NOMO-1 treated with dmso at 0.1 percent for 144 hours (cell line): ENCODE measurements at regions not wholly inside any gene's neighbourhood (a gene's known extent, or its start where the extent isn't known, plus 50 kb on each side); places are given as distances from the start of the nearest gene placed in this dataset.

Experiments used
- DNase-seq: peaks from one replicate; lab custom pipeline; 2025; ENCODE audit not compliant: unreplicated experiment; lab: John Stamatoyannopoulos, UW

DNA sequence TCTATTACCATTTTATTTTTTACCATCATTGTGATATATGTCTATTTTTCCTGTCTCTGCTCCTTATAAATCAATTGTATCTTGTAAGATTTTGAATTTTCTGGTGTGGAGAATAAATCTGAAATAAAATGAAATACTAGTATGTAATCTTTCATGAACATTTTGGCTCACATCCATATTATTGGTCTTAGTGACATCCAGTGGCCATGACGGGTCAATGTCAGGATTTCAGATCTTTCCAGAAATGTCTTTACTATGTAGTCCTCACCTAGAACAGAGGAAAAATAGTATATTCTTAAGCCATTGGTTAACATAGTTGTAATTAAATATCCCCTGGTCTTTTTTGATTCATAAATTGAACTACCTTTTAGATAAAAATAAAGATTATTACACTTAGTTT is 109.8 kb upstream of the GPC6 start:
- DNase-seq = no peak

DNA sequence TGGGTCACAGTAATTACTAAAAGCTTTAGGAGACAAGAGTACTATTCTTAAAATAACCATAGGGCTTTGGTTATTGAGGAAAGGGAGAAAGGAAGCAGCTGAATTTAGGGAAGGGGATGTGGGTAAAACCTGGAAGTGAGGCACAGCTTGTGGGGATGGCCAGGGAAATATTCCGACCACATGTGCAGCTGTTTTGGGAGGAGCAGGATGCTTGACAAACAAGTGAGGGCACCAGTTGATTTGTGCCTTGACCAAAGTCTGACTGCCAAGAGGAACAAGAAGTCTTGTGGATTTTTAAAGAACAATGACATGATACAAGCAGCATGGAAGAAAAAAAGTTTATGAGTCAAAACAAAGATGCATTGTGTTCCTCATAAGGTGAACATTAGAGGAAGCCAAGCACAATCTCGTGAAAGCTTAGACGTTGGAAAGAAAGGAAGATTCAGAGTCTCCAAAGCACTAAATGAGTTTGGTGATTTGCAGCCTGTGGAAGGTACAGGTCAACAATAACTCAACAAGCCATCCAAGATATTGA is 108.5 kb upstream of the GPC6 start:
- DNase-seq = no peak

DNA sequence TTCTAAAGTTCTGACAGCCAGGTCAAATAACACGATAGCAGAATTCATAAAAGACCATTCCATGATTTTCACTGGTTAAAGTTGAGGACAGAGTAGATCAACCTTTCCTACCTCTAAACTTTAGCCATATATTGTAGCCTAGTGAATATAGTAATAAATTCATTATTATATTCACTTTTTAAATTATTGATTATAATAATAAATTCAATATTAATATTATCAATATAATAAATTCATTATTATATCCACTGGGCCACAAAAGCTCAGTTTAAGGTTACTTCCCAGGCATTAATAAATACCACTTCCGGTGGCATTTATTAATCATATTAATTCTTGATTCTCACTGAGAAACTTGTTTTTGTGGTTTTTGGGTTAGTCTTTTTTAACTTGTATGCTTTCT is 85.7 kb upstream of the GPC6 start:
- DNase-seq = no peak

DNA sequence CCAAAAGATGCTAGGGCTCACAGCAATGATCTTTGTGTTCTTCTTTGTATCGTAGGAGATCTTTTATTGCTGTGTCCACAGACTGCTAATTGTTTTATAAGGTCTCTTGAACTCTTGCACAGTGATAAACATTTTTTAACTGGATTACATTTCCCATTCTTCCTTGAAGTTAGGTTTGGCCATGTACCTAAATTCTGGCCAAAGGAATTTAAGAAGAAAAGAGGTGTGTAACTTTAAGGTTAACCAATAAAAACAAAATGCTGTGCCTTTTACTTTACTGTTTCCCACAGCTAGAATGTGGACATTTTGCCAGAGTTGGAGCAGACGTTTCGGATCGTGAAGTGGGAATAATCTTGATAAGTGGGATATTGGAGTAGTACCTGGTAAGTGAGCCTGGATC is 82.6 kb upstream of the GPC6 start:
- DNase-seq = no peak

DNA sequence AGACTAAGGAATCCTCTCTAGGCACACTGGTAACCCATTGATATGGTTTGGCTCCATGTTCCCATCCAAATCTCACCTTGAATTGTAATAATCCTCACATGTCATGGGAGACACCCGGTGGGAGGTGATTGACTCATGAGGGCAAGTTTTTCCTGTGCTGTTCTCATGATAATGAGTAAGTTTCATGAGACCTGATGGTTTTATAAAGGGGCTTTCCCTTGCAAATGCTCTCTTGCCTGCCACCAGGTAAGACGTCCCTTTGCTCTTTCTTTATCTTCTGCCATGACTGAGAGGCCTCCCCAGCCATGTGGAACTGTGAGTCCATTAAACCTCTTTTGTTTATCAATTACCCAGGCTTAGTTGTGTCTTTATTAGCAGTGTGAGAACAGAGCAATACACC is 81.4 kb upstream of the GPC6 start:
- no peak for DNase-seq

DNA sequence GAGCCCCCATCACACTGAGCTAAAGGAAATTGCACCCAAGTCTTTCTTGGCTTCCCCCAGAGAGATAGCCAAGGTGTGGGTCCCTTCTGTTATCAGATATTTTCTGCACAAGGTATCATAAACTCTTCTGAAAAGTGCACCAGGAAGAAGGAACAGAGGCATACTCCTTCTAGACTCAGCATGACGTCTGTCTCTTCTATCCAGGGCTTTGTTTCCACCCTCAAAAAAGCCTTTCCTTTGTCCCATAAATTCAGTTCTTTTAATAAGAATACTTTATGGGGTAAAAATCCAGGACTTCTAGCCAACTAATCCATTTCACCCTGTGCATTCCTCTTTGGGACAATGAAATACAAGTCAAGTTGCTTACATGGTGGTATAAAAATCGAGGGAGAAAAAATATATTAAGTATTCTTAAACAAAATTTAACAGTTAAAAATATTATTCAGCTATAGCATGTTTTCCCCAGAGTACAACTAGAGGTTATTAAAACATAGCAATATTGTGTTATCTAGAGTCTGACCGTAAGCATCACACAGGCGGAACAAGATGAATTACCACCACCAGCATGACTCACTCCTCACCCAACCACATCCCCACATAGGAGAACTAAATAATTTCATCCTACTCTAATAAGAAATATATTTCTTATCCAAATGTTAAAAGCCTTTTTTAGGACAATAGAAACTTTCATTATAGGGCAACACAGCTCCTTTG is 79.9 kb upstream of the GPC6 start:
- peak; percentile 35 for DNase-seq

DNA sequence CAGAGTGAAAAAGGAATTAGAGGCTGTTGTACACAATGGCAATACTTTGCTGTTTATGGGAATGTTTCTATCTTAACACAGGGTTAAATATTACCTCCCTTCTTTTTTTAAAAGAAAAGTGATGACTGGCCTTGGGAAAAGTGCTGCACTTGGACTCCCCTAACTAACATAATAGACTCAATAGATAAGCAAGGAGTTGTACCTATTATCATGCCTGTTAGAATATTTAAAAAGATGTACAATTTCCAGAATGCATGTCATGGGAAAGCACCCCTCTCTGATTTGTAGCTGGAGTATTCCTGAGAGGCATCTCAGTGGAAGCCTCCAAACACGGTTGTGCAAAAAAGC is 79.3 kb upstream of the GPC6 start:
- DNase-seq = no peak

DNA sequence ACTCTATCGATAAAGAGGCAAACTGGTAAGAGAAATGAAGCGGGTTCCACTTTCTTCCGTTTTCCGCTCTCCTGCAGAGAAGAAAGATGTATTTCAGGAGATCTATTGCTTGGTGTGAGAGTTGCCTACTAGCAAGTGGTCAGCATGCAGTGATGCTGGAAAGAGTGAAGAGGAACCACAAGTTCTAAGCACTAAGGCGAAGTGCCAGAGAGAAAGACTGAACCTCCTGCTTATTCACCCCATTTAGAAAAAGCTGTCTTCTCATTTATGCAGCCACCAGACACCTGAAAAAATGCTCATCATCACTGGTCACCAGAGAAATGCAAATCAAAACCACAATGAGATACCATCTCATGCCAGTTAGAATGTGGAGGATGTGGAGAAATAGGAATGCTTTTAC is 78.7 kb upstream of the GPC6 start:
- DNase-seq = no peak

DNA sequence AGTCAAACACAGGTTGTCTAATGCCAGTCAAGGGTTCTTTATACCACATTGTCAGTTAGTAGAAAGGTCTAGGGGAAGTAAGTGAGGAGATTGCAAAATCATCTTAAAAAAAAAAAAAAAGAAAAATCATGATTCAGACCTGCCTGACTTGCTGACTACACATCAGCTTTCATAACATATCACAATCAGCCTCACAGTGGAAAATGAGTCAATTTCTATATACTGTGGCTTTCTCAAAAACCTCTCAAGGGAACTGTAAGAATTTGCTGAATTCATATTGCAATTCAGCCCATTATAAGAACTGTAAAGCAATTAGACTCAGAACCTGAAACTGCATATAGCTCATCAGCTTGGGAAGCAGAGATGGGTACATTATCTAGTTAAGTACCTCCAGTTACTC is 75.3 kb upstream of the GPC6 start:
- DNase-seq = peak; percentile 68

DNA sequence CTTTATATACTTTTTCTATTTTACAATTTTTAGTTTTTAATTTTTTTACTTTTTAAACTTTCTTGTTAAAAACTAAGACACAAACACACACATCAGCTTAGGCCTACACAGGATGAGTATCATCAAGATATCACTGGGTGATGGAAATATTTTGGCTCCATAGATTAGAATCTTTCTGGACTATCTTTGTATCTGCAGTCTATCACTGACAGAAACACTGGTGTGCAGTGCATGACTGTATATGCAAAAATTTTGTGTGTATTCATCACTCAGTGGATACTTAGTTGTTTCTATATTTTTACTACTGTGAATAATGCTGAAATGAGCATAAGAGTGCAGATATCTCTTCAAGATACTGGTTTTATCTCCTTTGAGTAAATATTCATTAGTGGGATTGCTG is 68.0 kb upstream of the GPC6 start:
- no peak for DNase-seq

DNA sequence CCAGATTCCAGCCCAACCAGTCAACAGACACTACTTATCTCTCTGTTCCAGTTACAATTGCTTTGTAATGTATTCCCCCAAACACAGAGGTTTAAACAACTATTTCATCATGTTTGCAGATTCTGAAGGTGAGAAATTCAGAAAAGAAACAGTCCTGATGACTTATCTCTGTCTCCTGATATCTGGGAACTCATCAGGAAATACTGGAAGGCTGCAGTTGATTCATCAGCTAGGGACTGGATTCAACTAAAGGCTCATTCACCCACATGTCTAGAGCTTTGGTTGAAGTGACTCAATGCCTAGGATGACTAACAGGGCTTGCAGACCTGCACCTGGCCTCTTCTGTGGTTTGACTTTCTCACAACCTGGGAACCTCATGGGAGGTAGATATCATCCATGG is 56.6 kb upstream of the GPC6 start:
- no peak for DNase-seq

DNA sequence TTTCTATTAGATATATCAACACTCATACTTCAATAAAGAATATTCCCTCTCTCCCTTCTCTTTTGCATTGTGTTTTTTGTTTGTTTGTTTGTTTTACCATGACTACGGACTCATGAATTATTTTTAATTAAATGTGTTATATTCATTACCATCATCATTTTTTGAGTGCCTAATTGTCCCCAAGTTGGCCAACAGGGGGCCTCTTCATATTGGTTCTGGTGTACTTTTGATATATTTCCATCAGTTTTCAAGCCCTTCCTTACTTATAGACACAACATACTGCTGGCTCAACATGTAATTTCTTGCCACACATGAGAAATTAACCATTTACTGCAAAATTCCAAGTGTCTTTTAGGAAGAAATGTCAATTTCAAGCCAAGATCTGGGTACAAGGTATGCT is 54.5 kb upstream of the GPC6 start:
- DNase-seq = no peak

DNA sequence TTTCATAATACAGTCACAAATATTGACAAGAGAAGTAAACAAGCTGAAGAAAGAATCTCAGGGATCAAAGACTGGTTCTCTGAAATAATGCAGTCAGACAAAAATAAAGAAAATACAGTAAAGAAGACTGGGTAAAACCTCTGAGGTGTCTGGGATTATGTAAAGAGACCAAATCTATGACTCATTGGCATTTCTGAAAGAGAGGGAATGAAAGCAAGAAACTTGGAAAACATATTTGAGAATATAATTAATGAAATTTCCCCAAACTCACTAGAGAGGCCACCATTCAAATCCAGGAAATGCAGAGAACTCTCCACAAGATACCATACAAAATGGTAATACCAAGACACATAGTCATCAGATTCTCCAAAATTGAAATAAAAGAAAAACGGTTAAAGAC is 53.0 kb upstream of the GPC6 start:
- DNase-seq = no peak

DNA sequence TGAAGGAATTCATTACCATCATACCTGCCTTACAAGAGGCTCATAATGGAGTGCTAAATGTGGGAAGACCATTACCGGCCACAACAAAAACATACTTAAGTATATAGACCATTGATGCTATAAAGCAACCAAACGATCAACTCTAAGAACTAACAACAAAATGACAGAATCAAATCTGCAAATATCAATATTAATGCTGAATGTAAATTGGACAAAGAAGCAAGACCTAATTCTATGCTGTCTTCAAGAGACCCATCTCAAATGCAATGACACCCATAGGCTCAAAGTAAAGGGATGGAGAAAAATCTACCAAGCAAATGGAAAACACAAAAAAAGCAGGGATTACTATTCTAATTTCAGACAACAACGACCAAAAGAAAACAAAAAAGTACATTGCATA is 52.3 kb upstream of the GPC6 start:
- DNase-seq = no peak
